SK-N-SH treated with all-trans-retinoic acid at 6 μM for 48 hours (cell line): ENCODE measurements at regions not wholly inside any gene's neighbourhood (a gene's known extent, or its start where the extent isn't known, plus 50 kb on each side); places are given as distances from the start of the nearest gene placed in this dataset.

Source experiments
- ATAC-seq: fragments of 200-7000 bp; cut with Tn5 transposase; 3 replicates; pipeline ENCODE4 v1.9.1; 2020; ENCODE audit warnings: mild to moderate bottlenecking, moderate library complexity
- ARNTL ChIP-seq: fragments of 450-650 bp; formaldehyde crosslinking; IDR thresholded peaks from 2 replicates; pipeline ENCODE4 v1.5.0; 2020; ENCODE audit warnings: low read depth, mild to moderate bottlenecking, moderate library complexity, borderline replicate concordance
- BACH2 ChIP-seq: fragments of 250-450 bp; sonication (Bioruptor Pico); IDR thresholded peaks from 2 replicates; pipeline ENCODE4 v1.9.0; 2021; ENCODE audit warnings: mild to moderate bottlenecking, borderline replicate concordance
- CREB5 ChIP-seq: fragments of 250-450 bp; sonication (Bioruptor Pico); IDR thresholded peaks from 2 replicates; pipeline ENCODE4 v1.5.1; 2020; ENCODE audit warnings: low read depth, mild to moderate bottlenecking, moderate library complexity
- CSDC2 ChIP-seq: fragments of 250-450 bp; sonication (Bioruptor Pico); IDR thresholded peaks from 2 replicates; pipeline ENCODE4 v1.5.0; 2020; ENCODE audit warnings: mild to moderate bottlenecking, moderate library complexity
- CSRNP3 ChIP-seq: fragments of 250-450 bp; sonication (Bioruptor Pico); IDR thresholded peaks from 2 replicates; pipeline ENCODE4 v1.5.1; 2021; ENCODE audit warnings: mild to moderate bottlenecking, moderate library complexity
- ESRRG ChIP-seq: fragments of 250-450 bp; sonication (Bioruptor Pico); IDR thresholded peaks from 2 replicates; pipeline ENCODE4 v1.6.1; 2021; ENCODE audit warnings: mild to moderate bottlenecking
- GLIS3 ChIP-seq: fragments of 250-450 bp; sonication (Bioruptor Pico); IDR thresholded peaks from 2 replicates; pipeline ENCODE4 v1.5.0; 2020; ENCODE audit warnings: mild to moderate bottlenecking, moderate library complexity
- ISL1 ChIP-seq: fragments of 250-450 bp; sonication (Bioruptor Pico); IDR thresholded peaks from 2 replicates; pipeline ENCODE4 v2.1.2; 2022; ENCODE audit warnings: mild to moderate bottlenecking, moderate library complexity
- OSR1 ChIP-seq: fragments of 250-450 bp; sonication (Bioruptor Pico); IDR thresholded peaks from 2 replicates; pipeline ENCODE4 v1.8.0; 2022; ENCODE audit warnings: moderate library complexity, mild to moderate bottlenecking, inconsistent platforms
- PATZ1 ChIP-seq: fragments of 250-450 bp; sonication (Bioruptor Pico); IDR thresholded peaks from 2 replicates; pipeline ENCODE4 v1.8.0; 2020; ENCODE audit warnings: mild to moderate bottlenecking, moderate library complexity, borderline replicate concordance
- POU6F1 ChIP-seq: fragments of 250-450 bp; sonication (Bioruptor Pico); IDR thresholded peaks from 2 replicates; pipeline ENCODE4 v1.8.0; 2021; ENCODE audit warnings: low read depth, mild to moderate bottlenecking, moderate library complexity, borderline replicate concordance
- RARB ChIP-seq: fragments of 250-450 bp; sonication (Bioruptor Pico); IDR thresholded peaks from 2 replicates; pipeline ENCODE4 v1.8.0; 2021; ENCODE audit warnings: mild to moderate bottlenecking, moderate library complexity
- SNAI2 ChIP-seq: fragments of 250-450 bp; sonication (Bioruptor Pico); IDR thresholded peaks from 2 replicates; pipeline ENCODE4 v1.5.0; 2020; ENCODE audit warnings: mild to moderate bottlenecking, moderate library complexity
- TCF4 ChIP-seq: fragments of 250-450 bp; sonication (Bioruptor Pico); IDR thresholded peaks from 2 replicates; pipeline ENCODE4 v1.8.0; 2021; ENCODE audit warnings: mild to moderate bottlenecking, moderate library complexity, borderline replicate concordance
- TOX ChIP-seq: fragments of 250-450 bp; sonication (Bioruptor Pico); IDR thresholded peaks from 2 replicates; pipeline ENCODE4 v1.8.0; 2021; ENCODE audit warnings: mild to moderate bottlenecking, moderate library complexity, borderline replicate concordance
- ZC3H10 ChIP-seq: fragments of 250-450 bp; sonication (Bioruptor Pico); IDR thresholded peaks from 2 replicates; pipeline ENCODE4 v1.5.1; 2021; ENCODE audit warnings: mild to moderate bottlenecking, moderate library complexity
- ZFP3 ChIP-seq: fragments of 250-450 bp; sonication (Bioruptor Pico); IDR thresholded peaks from 2 replicates; pipeline ENCODE4 v1.5.0; 2020; ENCODE audit warnings: mild to moderate bottlenecking, moderate library complexity
- ZFP30 ChIP-seq: fragments of 450-650 bp; formaldehyde crosslinking; IDR thresholded peaks from 2 replicates; pipeline ENCODE4 v1.5.0; 2022; ENCODE audit warnings: mild to moderate bottlenecking, moderate library complexity
- ZNF565 ChIP-seq: fragments of 450-650 bp; formaldehyde crosslinking; conservative IDR thresholded peaks from 2 replicates; pipeline ENCODE4 v1.5.0; 2020; ENCODE audit warnings: low read depth, mild to moderate bottlenecking, moderate library complexity
- ZNF70 ChIP-seq: fragments of 450-650 bp; formaldehyde crosslinking; IDR thresholded peaks from 2 replicates; pipeline ENCODE4 v1.5.0; 2020; ENCODE audit warnings: mild to moderate bottlenecking, moderate library complexity
- ZNF8 ChIP-seq: fragments of 450-650 bp; formaldehyde crosslinking; IDR thresholded peaks from 2 replicates; pipeline ENCODE4 v1.5.0; 2020; ENCODE audit warnings: mild to moderate bottlenecking, moderate library complexity

- ATAC-seq: no peak
- TF ChIP-seq ZNF565 (CRISPR knock-in tag) (no peak), OSR1 (no peak), BACH2 (CRISPR knock-in tag) (no peak), ARNTL (CRISPR knock-in tag) (no peak), CREB5 (CRISPR knock-in tag) (no peak), ZNF70 (no peak)
Observed at GRCh38 chr3:18656866-18657265, 231.7 kb upstream of the SATB1 start.

- TF ChIP-seq GLIS3 (CRISPR knock-in tag): no peak
- TF ChIP-seq POU6F1 (CRISPR knock-in tag): no peak
- no peak for ATAC-seq
Observed at GRCh38 chr3:18656410-18656809, 231.3 kb upstream of the SATB1 start.

GRCh38 chr3:18655827-18656226 is 230.7 kb upstream of the SATB1 start:
- TF ChIP-seq BACH2 (CRISPR knock-in tag): no peak
- TF ChIP-seq CREB5 (CRISPR knock-in tag): no peak
- TF ChIP-seq ZC3H10 (CRISPR knock-in tag): no peak
- TF ChIP-seq ZNF70: no peak
- TF ChIP-seq SNAI2 (CRISPR knock-in tag): no peak
- no peak for TF ChIP-seq POU6F1 (CRISPR knock-in tag)
- no peak for TF ChIP-seq TOX (CRISPR knock-in tag)
- TF ChIP-seq OSR1: no peak
- TF ChIP-seq CSDC2: no peak
- TF ChIP-seq RARB: no peak
- no peak for TF ChIP-seq ZNF8 (CRISPR knock-in tag)
- no peak for TF ChIP-seq ZNF565 (CRISPR knock-in tag)
- no peak for TF ChIP-seq PATZ1 (CRISPR knock-in tag)
- no peak for TF ChIP-seq GLIS3 (CRISPR knock-in tag)
- TF ChIP-seq ISL1: no peak
- no peak for TF ChIP-seq TCF4 (CRISPR knock-in tag)
- no peak for TF ChIP-seq ZFP3 (CRISPR knock-in tag)
- no peak for TF ChIP-seq ZFP30 (CRISPR knock-in tag)

GRCh38 chr3:18652781-18653180 is 227.6 kb upstream of the SATB1 start:
- no peak for TF ChIP-seq ZFP30 (CRISPR knock-in tag)
- no peak for TF ChIP-seq CSRNP3 (CRISPR knock-in tag)
- no peak for TF ChIP-seq ZNF8 (CRISPR knock-in tag)
- no peak for TF ChIP-seq ZNF70
- TF ChIP-seq PATZ1 (CRISPR knock-in tag): no peak
- TF ChIP-seq POU6F1 (CRISPR knock-in tag): no peak
- no peak for TF ChIP-seq ZFP3 (CRISPR knock-in tag)
- TF ChIP-seq ZNF565 (CRISPR knock-in tag): no peak
- no peak for TF ChIP-seq ESRRG
- TF ChIP-seq CREB5 (CRISPR knock-in tag): no peak
- TF ChIP-seq OSR1: no peak
- TF ChIP-seq GLIS3 (CRISPR knock-in tag): no peak
- ATAC-seq: no peak

More at GRCh38 chr3:18655827-18656226, 230.7 kb upstream of the SATB1 start:
- ATAC-seq: no peak
